Ovary (tissue), 7 donors: ENCODE measurements at regions not wholly inside any gene's neighbourhood (a gene's known extent, or its start where the extent isn't known, plus 50 kb on each side); places are given as distances from the start of the nearest gene placed in this dataset.

ENCODE experiments used
- DNase-seq, 5 donors: peaks; one replicate each; pipeline ENCODE4 v3.0.0-alpha.2; 2019 to 2020
- H3K27ac ChIP-seq, 2 donors: fragments of 200-600 bp; one replicate each; pipeline versions ENCODE4 v1.5.1 to v1.8.0; 2019 to 2022
- H3K27me3 ChIP-seq: fragments of 200-600 bp; one replicate; pipeline ENCODE4 v1.8.0; 2022
- H3K36me3 ChIP-seq: fragments of 200-600 bp; sonication (generic); one replicate; pipeline ENCODE4 v1.5.1; 2019
- H3K4me1 ChIP-seq: one replicate; pipeline ENCODE4 v1.8.1; 2013; ENCODE audit warnings: mild to moderate bottlenecking, moderate library complexity; ENCODE audit not compliant: insufficient read depth
- H3K4me3 ChIP-seq: fragments of 200-600 bp; sonication (generic); one replicate; pipeline ENCODE4 v1.5.1; 2017
- H3K9me3 ChIP-seq, 2 donors: fragments of 200-600 bp in 1 of 2; sonication (generic) in 1 of 2; one replicate each; pipeline versions ENCODE4 v1.5.1 to v1.8.1; 2013 to 2019; ENCODE audit warnings: mild to moderate bottlenecking in 1 of 2, moderate library complexity in 1 of 2
- EP300 ChIP-seq: sonication (generic); formaldehyde crosslinking; IDR thresholded peaks from one replicate; pipeline ENCODE4 v1.6.1; 2017; ENCODE audit warnings: antibody characterized with exemption
- POLR2A ChIP-seq: fragments of 450-650 bp; IDR thresholded peaks from one replicate; pipeline ENCODE4 v1.6.1; 2017; ENCODE audit warnings: antibody characterized with exemption, mild to moderate bottlenecking, moderate library complexity
- WGBS, 3 donors: extraction: QIAGEN DNeasy Blood & Tissue Kit in 1 of 3; methylation state at CpG; one replicate each; pipeline versions ENCODE4 v1.1.5 to v1.1.7; 2013 to 2017; 5-methylcytosine and 5-hydroxymethylcytosine counted together
- intact Hi-C, 4 donors: fragments of 100-400 bp; cut with DNase I; formaldehyde crosslinking; loops; one replicate each; pipeline versions ENCODE4 v1.11.0 to v1.15.1; 2022 to 2023
- TF ChIP-seq, protein P1 (sequence below), 3 donors: fragments of 450-650 bp in 2 of 3; fragments of 200-600 bp in 1 of 3; IDR thresholded peaks; one replicate each; pipeline versions ENCODE4 v1.5.1 to v1.8.0; 2016 to 2022; ENCODE audit warnings: antibody characterized with exemption in 3 of 3, mild to moderate bottlenecking in 1 of 3
- donor health status: DM: no; HTN: no; CAD: no; lungs with moderate emphysema.
- donor health status: DM: no; HTN: no; CAD: no.
- donor health status: Bipolar disorder and iron deficiency.
- donor health status: DM: no; HTN: no; CAD: no.
- donor health status: DM: yes; HTN: yes; CAD: no.

DNA sequence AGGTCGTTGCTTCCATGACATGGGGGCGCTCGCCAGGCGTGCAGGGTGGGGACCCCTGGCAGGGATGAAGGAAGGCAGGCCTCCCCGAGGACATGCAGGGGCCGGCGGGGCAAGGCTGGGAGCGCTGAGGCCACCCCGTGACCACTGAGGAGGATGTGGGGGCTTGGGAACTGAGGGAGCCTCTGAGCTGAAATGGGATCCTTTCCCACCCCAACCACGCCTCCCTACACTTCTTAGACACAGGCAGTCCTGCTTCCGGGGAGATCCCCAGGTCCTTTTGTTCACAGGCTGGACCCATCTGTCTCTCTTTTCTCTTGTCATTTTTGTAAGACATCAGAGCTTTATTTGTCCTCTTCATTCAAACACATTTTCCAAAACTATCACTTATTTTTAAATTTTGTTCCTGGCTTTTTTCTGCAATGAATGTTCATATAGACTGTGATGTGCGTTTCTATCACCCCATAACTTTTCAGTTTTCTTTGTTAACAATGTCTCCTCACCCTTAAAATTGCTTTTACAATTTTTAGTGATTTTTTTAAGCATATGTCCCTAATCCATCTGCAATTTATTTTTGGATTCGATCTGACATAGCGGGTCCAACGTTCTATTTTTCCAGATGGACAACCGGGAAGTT is 156.7 kb upstream of the BACE2 start:
- H3K9me3 ChIP-seq: no peaks in the 10 kb centered on the region
- no peak for DNase-seq
- TF ChIP-seq, protein P1, sequence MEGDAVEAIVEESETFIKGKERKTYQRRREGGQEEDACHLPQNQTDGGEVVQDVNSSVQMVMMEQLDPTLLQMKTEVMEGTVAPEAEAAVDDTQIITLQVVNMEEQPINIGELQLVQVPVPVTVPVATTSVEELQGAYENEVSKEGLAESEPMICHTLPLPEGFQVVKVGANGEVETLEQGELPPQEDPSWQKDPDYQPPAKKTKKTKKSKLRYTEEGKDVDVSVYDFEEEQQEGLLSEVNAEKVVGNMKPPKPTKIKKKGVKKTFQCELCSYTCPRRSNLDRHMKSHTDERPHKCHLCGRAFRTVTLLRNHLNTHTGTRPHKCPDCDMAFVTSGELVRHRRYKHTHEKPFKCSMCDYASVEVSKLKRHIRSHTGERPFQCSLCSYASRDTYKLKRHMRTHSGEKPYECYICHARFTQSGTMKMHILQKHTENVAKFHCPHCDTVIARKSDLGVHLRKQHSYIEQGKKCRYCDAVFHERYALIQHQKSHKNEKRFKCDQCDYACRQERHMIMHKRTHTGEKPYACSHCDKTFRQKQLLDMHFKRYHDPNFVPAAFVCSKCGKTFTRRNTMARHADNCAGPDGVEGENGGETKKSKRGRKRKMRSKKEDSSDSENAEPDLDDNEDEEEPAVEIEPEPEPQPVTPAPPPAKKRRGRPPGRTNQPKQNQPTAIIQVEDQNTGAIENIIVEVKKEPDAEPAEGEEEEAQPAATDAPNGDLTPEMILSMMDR (IDR thresholded peaks at IDR 0.05): no peak
- TF ChIP-seq EP300: no peak
- no peak overlapping the region for H3K27ac ChIP-seq
- 64 to 71% (median 71%) methylated on average over 16 of the region's 16 CpGs for WGBS, 3 donors
- H3K4me3 ChIP-seq: no peak overlapping the region
- no peaks in the 10 kb centered on the region for H3K27me3 ChIP-seq
- intact Hi-C loops: no loop called here
- no peaks in the 10 kb centered on the region for H3K4me1 ChIP-seq
- H3K36me3 ChIP-seq: no peaks in the 10 kb centered on the region

GRCh38 chr21:41011951-41012366 is 156.0 kb upstream of the BACE2 start:
- H3K9me3 ChIP-seq: no peaks in the 10 kb centered on the region
- H3K4me3 ChIP-seq: no peak overlapping the region
- no peaks in the 10 kb centered on the region for H3K27me3 ChIP-seq
- 80 to 83% (median 83%) methylated on average over 16 of the region's 16 CpGs for WGBS, 3 donors
- TF ChIP-seq, protein P1 (IDR thresholded peaks at IDR 0.05): no peak
- TF ChIP-seq EP300: no peak
- no peak for TF ChIP-seq POLR2A
- no peaks in the 10 kb centered on the region for H3K36me3 ChIP-seq
- no peak for DNase-seq
- H3K27ac ChIP-seq: no peak overlapping the region
- intact Hi-C loops: no loop called here
- H3K4me1 ChIP-seq: no peaks in the 10 kb centered on the region

DNA sequence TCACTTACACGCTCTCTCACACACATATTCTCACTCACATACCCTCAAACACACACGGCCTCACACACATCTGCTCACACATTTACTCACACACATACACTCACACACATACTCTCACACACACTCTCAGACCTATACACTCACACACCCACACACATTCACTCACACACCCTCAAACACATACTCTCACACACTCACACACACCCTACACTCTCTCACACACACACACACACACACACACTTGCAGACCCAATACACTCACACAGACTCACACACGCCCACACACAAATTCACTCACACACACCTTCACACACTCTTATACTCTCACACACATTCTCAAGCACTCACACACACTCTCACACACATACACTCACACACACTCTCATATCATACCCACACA is 155.5 kb upstream of the BACE2 start:
- WGBS, 3 donors: 78 to 93% (median 93%) methylated on average over 3 of the region's 3 CpGs
- no peak for TF ChIP-seq EP300
- H3K4me1 ChIP-seq: no peaks in the 10 kb centered on the region
- no peak for DNase-seq
- intact Hi-C loops: no loop called here
- no peaks in the 10 kb centered on the region for H3K36me3 ChIP-seq
- H3K27ac ChIP-seq: no peak overlapping the region
- no peaks in the 10 kb centered on the region for H3K9me3 ChIP-seq
- no peak overlapping the region for H3K4me3 ChIP-seq
- H3K27me3 ChIP-seq: no peaks in the 10 kb centered on the region

GRCh38 chr21:41016472-41016871 is 151.5 kb upstream of the BACE2 start:
- Histone ChIP-seq H3K9me3 (no peaks in the 10 kb centered on the region), H3K4me1 (no peaks in the 10 kb centered on the region), H3K4me3 (no peak overlapping the region), H3K36me3 (no peaks in the 10 kb centered on the region), H3K27ac (no peak overlapping the region), H3K27me3 (no peaks in the 10 kb centered on the region)
- intact Hi-C loops: no loop called here
- TF ChIP-seq EP300 (no peak), POLR2A (no peak)
- TF ChIP-seq, protein P1 (IDR thresholded peaks at IDR 0.05): no peak
- no peak for DNase-seq
- 78 to 83% (median 79%) methylated on average over 2 of the region's 2 CpGs for WGBS, 3 donors

GRCh38 chr21:41018431-41018830 is 149.5 kb upstream of the BACE2 start:
- 75 to 81% (median 76%) methylated on average over 2 of the region's 2 CpGs for WGBS, 3 donors
- no peak for DNase-seq
- H3K4me3 ChIP-seq: no peak overlapping the region
- no peak overlapping the region for H3K27ac ChIP-seq
- H3K36me3 ChIP-seq: no peaks in the 10 kb centered on the region
- no peaks in the 10 kb centered on the region for H3K9me3 ChIP-seq
- no peaks in the 10 kb centered on the region for H3K4me1 ChIP-seq
- TF ChIP-seq POLR2A (no peak), EP300 (no peak)
- TF ChIP-seq, protein P1 (IDR thresholded peaks at IDR 0.05): no peak
- H3K27me3 ChIP-seq: no peaks in the 10 kb centered on the region
- intact Hi-C loops: no loop called here
